Colon (tissue), 2 donors: ENCODE measurements at regions not wholly inside any gene's neighbourhood (a gene's known extent, or its start where the extent isn't known, plus 50 kb on each side); places are given as distances from the start of the nearest gene placed in this dataset.

ENCODE experiments used
- FAIRE-seq: peaks from 2 replicates; lab custom pipeline; 2012; peaks lifted over from hg19 to GRCh38; lab: Jason Lieb, UNC
- donor health status: control.
- donor health status: control.

DNA sequence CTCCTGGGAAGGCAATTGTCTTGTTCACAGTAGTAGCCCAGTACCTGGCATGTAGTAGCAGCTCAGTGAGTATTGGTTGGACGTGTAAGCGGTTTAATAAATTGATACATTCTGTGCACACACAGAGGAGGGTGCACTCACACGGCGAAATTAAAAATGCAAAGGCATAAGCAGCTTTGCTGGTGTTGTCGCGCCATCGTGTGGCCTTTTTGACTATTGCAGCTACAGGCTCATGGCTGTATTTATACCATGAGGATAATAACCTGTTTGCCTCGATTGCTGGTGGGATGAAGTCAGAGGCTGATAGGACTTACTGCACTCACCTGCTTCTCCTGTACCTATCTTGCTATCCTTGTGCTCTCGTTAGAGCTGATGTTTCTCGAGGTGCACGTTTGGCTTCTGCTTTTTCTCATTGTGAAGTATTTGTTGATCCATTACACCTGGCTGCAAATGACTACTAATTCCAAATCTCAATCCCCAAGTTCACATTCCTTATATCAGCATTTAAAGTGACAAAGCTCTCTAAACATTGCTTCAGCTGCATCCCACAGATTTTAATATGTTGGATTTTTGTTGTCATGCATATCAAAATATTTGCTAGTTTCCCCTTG lies 61.5 kb downstream of the TBXT start:
- FAIRE-seq = no peak

DNA sequence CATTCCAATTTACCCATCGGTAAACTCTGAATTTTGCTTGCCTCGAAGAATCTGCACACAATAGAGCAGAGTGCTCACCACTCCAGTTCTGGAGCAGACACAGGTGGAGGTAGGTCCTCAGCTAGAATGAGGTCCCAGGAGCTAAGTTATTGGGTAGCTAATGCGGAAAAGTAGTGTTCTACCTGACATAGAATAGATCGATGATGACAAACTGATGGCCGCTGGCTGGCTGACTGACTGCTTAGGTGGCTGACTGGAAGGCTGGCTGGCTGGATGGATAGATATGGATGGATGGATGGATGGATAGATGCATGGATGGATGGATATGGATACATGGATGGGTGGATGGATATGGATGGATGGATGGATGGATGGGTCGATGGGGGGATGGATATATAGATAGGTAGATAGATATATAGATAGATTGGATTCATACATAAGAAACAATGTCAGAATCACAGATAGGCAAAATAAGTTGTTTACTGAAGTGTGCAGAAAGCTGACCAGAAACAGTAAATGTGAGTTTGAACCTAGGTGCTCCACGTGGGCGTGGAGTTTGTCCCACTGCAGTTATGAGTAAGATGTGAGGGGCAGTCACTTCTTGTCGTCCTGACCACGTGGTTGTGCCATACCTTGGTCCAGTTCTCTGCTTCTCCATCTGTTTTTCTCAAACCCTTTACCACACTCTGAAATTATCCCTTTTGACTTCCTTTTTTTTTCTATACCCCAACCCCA lies 62.1 kb downstream of the TBXT start:
- no peak for FAIRE-seq

DNA sequence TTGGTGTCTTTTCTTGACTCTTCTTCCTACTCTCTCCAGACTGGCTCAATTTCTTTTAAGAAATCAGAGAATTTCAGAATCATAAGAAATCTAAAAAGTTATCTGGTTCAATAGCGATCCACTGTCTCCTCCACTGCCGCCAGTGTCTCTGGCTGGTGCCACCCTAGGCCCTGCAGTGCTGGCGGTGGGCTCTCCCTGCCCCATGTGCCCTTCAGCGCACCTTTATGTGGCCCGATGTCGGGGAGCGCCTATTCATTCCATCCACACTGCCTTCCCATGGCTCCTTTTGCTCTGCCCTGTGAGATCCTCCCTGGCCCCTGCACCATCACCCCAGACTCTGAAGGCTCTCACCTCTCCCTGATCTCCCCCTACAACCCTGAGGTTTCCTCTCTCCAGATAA lies 62.8 kb downstream of the TBXT start:
- FAIRE-seq = no peak

DNA sequence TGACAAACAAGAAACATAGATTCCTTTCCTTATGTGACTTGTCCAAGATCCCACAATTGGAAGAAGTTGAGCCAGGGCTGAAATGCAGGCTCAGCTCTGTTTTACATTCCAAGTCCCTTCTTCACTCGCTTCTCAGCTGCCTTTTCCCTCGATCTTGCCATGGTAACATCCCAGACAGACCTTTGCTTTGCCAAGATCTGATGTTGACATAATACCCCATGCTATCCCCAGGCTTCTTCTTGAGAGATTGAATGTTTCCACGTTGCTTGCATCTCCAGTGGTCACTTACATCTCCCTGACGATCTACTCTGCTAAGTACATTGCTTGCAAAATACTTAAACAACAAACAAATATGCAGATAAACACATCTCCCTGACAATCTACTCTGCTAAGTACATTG lies 63.5 kb downstream of the TBXT start:
- FAIRE-seq = no peak

DNA sequence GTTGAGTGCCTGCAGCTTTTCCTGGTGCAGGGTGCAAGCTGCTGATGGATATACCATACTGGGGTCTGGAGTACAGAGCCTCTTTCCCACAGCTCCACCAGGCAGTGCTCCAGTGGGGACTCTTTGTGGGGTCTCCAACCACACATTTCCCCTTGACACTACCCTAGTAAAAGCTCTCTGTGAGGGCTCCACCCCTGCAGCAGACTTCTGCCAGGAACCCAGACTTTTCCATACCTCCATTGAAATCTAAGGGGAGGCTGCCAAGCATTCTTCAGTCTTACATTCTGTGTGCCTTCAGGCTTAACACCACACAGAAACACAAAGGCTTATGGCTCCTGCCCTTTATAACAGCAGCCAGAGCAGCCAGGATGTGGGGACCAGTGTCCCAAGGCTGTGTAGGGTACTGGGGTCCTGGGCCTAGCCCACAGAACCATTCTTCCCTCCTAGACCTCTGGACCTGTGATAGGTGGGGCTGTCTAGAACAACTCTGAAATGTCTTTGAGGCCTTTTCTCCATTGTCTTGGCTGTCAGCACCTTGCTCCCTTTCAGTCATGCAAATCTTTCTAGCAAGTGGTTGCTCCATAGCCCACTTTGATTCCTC lies 65.7 kb downstream of the TBXT start:
- no peak for FAIRE-seq

DNA sequence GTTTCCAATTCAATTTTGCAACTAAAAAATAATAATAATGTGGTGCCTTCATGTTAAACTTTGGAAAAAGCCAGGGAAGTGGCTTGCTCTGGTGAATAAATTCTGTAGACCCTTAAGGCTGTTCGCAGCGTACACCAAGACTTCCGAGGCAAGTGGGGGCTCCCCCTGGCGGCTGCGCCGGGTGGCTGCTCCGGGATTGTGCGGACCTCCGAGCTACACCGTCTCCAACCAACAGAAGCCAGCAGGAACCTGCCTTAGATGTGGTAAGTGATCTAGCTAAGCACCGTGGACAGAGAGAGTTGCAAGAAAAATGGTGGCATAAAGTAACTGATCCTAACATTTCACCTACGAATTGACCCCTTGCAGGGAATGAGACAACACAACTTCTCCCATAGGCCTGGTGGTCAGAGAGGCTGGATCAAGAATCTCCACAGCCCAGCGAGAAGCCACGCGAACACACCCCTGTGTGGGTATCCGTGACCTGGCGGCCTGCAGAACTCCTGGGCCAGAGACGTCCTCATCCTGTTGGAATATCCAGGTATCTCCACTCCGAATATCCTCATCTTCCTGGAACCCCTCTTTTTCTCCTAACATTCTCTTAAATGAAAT lies 69.6 kb downstream of the TBXT start:
- FAIRE-seq = no peak

DNA sequence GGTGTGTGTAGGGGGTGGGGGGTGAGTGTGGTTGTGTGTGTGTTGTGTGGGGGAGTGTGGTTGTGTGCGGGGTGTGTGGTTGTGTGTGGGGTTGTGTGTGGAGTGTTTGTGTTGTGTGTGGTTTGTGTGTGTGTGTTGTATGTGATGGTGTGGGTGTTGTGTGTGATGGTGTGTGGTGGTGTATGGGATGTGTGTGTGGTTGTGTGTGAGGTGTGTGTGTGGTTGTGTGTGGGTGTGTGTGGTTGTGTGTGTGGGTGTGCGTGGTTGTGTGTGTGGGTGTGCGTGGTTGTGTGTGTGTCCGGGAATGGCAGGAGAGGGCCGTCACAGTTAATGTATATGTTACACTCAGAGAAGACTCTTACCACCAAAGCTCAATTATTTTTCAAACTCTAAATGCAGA lies 79.8 kb downstream of the TBXT start:
- FAIRE-seq = no peak

DNA sequence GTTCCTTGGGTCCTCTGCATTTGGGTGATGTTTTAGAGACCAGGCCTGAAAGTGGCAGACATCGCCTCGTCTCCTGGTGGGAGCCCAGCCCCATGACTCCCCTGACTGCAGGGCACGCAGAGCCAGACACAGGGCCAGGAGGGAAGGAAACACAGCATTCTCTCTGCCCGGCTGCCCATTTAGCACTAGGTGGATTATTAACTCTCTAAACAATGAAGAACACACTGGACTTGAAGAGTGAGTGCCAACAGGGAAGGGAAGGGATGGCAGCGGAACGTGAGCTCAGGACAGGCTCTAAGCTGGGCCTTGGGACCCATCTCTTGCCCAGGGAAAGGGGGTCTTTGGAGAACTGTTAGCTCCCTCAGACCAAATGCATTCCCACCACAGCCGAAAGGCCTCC lies 80.4 kb downstream of the TBXT start:
- no peak for FAIRE-seq

DNA sequence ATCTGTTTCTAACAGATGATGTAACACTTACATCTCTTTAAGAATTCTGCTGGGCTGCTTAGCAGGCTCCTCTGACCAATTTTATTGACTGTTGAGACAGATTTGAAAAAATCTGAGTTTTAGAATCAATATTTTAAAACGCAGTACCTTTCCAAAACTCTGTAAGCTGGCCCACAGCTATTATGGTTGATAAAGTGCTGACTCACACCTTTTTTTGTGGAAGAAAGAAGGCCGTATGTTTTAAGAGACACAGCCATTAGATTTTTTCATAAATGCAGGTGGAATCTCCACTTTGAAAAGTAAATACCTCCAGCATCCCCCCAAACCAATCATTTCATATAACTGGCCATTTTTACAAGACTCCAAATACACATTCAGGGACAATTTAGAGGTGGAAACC lies 82.2 kb downstream of the TBXT start:
- no peak for FAIRE-seq

DNA sequence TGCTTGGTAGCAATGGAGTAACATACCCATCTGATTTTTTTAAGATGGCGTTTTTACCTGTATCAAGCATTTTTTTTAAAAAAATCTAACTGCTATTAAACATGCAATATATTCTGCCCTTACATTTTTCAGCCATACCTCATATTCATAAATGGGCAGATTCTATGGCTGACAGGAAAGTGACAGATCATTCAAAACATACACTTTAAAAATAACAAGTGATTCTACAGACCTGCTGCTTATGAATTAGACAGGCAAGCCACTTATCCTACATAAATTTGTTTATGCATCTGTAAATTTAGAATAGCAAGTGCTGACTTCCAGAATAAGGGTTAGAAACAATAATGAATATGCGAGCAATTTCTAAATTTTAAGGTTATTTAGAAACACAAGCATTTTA lies 82.7 kb downstream of the TBXT start:
- FAIRE-seq = no peak

DNA sequence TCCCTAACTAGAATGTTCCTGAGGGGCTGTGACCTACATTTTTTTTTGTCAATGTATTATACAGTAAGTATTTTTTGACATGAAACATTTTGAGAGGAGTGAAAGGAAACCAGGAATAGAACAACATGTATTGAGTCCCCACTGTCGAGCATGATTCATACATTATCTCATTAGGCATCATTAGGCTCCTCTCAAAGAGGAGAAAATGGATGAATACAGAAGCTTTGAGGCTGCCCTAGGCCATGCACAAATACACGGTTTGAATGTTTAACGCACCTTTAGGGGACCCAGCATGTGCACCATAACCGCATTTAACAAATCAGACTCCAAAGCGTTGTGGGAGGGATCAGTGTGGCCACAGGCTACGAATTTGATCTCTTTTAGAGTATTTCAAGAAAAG lies 87.8 kb downstream of the TBXT start:
- FAIRE-seq = no peak

DNA sequence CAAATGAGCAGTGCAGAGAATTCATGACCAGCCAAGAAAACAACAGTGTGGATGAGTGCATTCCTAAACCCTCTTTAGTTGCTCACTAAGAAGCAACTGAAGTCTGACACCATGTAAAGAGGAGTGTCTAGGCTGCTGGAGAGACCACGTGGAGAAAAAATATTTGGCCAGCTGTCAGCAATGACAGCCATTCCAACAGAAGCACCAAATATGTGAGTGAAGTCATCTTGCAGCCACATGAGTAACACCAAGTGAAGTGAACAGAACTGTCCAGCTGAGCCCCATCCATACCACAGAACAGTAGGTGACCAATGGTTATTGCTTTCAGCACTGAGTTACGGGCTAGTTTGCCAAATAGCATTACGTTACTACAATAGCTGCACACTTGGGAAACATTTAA lies 89.4 kb downstream of the TBXT start:
- no peak for FAIRE-seq

DNA sequence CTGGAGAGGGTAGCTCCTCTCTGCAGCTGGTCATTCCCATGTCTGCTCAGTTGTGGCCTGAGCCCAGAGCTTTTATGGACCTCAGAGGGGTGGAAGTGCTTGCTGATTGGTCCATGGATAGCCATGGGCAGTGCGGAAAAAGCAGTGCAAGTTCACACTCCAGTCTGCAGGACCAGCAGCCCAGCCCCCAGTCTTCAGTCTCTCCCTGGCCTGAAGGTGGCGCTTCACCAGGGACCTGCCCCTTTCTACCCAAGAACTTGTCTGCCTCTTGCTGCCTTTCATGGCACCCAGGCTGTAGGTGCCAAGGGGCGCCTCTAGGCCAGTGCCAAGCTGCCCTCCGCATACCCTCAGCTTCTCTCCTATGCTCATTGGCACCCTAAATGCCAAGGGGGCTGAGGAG lies 91.0 kb downstream of the TBXT start:
- FAIRE-seq = no peak

DNA sequence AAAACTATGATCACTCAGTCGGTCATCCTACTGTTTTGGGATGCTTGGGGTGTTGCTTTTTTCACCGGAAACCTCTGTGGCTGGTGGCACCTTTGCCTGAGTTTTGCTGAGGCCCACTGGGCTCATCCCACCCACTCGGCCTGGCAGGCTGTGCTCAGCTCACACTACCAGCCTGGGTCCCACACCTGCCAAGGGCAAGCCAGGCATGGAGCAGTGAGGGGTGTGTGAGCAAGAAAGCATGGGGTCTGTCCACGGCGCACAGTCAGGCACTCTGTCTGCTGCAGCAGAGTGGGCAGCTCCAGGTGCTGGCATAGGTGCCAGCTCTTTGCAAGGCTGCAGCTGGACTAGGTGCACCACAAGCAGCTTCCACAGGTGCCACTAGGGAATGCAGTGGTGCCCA lies 91.7 kb downstream of the TBXT start:
- no peak for FAIRE-seq

DNA sequence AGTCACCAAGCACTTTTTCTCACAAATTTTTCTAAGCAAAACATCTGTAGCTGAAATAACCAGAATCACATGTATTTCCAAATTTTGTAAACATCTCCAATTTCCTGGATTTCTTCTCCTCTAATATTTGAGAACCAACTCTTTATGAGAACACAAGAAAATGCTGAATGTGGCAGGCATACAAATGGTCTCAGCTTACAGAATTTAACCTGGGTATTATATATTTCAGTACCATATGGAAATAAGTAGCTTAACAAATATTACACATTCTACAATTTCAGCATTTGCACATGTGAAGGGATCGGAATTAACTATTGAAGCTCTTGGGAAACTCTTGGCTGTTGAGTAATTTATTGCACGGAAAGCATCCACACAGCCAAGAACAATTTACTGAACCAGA lies 92.5 kb downstream of the TBXT start:
- no peak for FAIRE-seq

DNA sequence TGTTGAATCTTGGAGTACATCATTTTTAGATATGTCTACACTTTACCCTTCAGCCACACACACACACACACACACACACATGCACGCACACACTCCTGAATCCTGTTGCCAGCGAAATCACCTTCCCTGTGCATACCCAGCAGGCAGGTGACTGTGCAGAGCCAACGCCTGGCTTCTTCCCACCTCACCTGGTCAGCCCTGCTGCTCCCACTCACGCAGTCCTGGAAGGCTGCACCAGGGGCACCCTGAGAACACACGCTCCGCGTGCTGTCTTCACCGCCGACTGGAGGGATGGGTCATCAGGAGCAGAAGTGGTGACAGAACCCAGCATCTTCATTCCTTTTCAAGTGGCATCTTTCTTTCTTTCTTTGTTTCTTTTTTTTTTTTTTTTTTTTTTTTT lies 94.6 kb downstream of the TBXT start:
- no peak for FAIRE-seq

DNA sequence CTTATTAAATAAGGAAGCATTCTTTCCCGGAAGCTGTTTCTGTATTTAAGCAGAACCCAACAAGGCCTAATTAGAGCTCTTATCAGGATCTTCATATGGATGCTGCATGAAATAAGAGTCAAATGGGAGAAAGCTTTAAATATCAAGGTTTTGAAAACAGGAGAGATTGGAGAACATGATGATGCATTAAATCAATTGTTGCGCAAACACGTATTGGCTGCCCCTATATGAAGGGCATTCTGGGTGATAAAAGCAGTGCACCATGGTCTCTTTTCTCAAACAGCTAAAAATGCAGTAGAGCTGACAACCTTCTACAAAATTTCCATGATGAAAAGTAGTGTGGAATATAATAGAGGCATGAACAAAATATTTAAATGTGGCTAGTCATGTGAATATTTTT lies 98.9 kb downstream of the TBXT start:
- no peak for FAIRE-seq

DNA sequence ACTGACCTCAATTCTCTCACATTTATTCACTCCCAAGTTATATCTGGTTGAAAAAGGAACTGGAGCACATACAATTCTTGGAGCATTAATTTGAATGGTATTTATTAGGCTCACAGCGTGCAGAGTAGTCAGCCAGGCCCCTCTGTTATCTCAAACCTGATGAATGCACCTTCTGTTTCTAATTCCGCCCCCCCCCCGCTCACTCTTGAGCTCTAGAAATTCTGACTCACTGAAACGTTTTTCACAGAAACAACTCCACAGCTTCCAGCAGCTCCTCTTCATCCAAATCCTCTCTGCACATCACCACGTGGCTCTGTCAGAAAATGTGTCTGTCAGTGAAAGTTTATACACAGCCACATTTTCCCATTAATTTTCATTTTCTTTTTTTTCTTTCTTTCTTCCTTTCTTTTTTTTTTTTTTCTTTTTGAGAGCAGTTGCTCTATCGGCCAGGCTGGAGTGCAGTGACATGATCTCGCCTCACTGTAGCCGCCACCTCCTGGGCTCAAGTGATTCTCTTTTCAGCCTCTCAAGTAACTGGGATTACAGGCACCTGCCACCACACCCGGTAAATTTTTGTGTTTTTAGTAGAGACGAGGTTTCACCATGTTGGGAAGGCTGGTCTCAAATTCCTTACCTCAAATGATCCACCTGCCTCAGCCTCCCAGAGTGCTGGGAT lies 109.4 kb downstream of the TBXT start:
- no peak for FAIRE-seq

DNA sequence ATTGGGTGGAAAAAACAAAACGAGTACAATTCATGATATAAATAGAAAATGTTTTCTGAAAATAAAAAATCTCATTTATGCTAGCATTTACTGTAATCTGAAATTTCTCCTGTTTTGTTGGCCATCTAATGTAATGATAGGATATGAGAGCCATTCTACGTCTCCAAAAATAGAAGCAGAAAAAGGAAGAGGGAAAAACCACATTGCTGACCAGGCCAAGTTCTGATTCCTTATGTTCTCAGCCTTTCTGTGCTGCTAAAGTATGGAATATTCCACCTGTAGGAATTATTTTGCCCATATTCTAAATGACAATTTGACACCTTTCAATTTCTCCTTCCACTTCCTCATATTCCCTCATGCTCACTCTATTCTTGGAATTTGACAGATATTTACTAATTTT lies 110.2 kb downstream of the TBXT start:
- FAIRE-seq = no peak

DNA sequence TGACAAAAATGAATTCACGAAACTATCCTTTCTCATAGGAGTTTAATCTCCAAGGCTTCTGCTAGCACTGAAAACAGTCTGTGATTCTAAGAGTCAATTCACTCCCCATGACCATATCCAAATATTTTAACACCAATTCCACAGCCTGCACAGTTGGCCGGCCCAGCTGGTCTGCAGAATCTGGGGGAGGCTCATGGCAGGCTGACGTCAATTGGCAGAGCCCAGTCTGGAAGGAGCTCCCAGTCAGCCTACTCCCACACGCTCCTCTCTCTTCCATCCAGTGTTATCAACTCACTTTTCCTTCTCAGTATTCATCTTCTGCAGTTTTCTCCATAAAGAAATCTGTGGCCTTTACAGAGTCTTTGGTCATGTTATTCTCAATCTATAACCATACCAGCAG lies 111.0 kb downstream of the TBXT start:
- FAIRE-seq = no peak

DNA sequence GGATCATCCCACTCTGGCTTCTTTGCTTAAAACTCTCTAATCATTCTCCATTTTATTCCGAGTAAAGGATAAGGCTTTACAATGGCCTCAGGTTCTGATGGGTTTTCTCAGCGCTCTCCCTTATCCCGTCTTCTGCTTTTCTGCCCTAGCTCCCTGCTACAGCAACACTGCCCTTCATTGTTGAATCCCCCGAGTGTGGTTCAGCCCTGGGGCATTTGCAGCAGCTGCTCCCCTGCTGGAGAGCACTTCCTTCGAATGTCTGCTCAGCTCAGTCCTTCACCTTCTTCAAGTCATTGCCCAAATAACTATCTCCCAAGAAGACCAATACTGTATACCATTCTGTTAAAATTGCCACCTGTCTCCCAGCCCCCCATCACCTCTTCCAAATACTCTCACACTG lies 111.8 kb downstream of the TBXT start:
- FAIRE-seq = no peak

DNA sequence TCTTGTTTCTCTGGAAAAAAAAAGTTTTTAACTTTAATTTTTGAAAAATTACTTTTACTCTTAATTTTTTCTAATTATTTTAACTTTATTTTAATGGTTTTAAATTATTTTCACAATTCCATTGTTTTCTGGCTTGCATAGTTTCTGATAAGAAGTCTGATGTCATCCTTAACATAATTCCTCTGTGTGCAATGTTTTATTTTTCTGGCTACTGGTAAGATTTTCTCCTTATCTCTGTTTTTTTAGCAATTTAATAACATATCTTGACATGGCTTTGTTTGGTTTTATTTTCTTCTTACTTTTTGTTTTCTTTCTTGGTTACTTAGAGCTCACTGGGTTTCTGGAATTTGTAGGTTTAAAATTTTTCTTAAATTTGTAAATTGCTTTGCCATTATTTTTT lies 114.8 kb downstream of the TBXT start:
- FAIRE-seq = no peak

DNA sequence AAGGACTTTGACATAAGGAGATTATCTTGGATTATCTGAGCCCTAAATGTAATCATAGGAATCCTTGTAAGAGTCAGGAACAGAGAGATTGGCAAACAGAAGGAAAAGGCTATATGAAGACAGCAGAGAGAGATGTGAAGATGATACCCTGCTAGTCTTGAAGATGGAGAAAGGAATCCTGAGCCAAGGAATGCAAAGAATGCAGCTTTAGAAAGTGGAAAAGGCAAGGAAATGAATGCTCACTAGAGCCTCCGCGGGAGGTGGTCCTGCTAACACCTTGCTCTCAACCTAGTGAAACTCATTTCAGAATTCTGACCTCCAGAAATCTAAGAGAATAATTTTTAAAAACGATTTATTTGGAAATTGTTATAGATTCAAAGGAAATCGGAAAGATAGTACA lies 117.1 kb downstream of the TBXT start:
- FAIRE-seq = no peak
